GM19193 (cell line): ENCODE measurements at regions not wholly inside any gene's neighbourhood (a gene's known extent, or its start where the extent isn't known, plus 50 kb on each side); places are given as distances from the start of the nearest gene placed in this dataset.

Source experiments
- POLR2A ChIP-seq: IDR thresholded peaks from 4 replicates; pipeline ENCODE4 v1.6.1; 2011; ENCODE audit not compliant: insufficient read depth, insufficient read length; ENCODE audit errors: extremely low read depth

GRCh38 chr5:123856766-123857165, 344.8 kb downstream of the CSNK1G3 start:
- TF ChIP-seq POLR2A, result no peak

- no peak for TF ChIP-seq POLR2A
Measured at GRCh38 chr5:123855609-123856008, 343.6 kb downstream of the CSNK1G3 start.

GRCh38 chr5:123845356-123846100, 333.6 kb downstream of the CSNK1G3 start:
- TF ChIP-seq POLR2A, result no peak

- no peak for TF ChIP-seq POLR2A
Measured at GRCh38 chr5:123844873-123845272, 332.9 kb downstream of the CSNK1G3 start.

- TF ChIP-seq POLR2A, result no peak
Measured at GRCh38 chr5:123835421-123835820, 323.4 kb downstream of the CSNK1G3 start.

GRCh38 chr5:123830575-123830974, 318.6 kb downstream of the CSNK1G3 start:
- TF ChIP-seq POLR2A, result no peak

- TF ChIP-seq POLR2A, result no peak
Measured at GRCh38 chr5:123827811-123828210, 315.8 kb downstream of the CSNK1G3 start.

- no peak for TF ChIP-seq POLR2A
Measured at GRCh38 chr5:123819833-123820232, 307.9 kb downstream of the CSNK1G3 start.

GRCh38 chr5:123819386-123819785, 307.4 kb downstream of the CSNK1G3 start:
- no peak for TF ChIP-seq POLR2A

GRCh38 chr5:123817267-123817666, 305.3 kb downstream of the CSNK1G3 start:
- no peak for TF ChIP-seq POLR2A

GRCh38 chr5:123814801-123815470, 303.0 kb downstream of the CSNK1G3 start:
- no peak for TF ChIP-seq POLR2A

- TF ChIP-seq POLR2A, result no peak
Measured at GRCh38 chr5:123813937-123814624, 302.1 kb downstream of the CSNK1G3 start.

GRCh38 chr5:123813264-123813663, 301.3 kb downstream of the CSNK1G3 start:
- no peak for TF ChIP-seq POLR2A

GRCh38 chr5:123811831-123812230, 299.9 kb downstream of the CSNK1G3 start:
- TF ChIP-seq POLR2A, result no peak

- TF ChIP-seq POLR2A, result no peak
Measured at GRCh38 chr5:123810746-123811340, 298.9 kb downstream of the CSNK1G3 start.
